ENCODE measurements at regions not wholly inside any gene's neighbourhood (a gene's known extent, or its start where the extent isn't known, plus 50 kb on each side); places are given as distances from the start of the nearest gene placed in this dataset.

GRCh38 chr5:61966296-61966955, 339.6 kb upstream of the KIF2A start:
- ATAC-seq (no peak), DNase-seq (no peak)
- Mint-ChIP-seq H3K4me3 (no peak overlapping the region), H3K27me3 (no peaks in the 10 kb centered on the region), H3K36me3 (ENCODE audit: low read depth) (no peaks in the 10 kb centered on the region), H3K27ac (no peak overlapping the region), H3K4me1 (no peaks in the 10 kb centered on the region), H3K9me3 (no peaks in the 10 kb centered on the region)

GRCh38 chr5:61966997-61967396, 339.0 kb upstream of the KIF2A start:
- Mint-ChIP-seq H3K4me3 (no peak overlapping the region), H3K4me1 (no peaks in the 10 kb centered on the region), H3K9me3 (no peaks in the 10 kb centered on the region), H3K36me3 (ENCODE audit: low read depth) (no peaks in the 10 kb centered on the region), H3K27me3 (no peaks in the 10 kb centered on the region), H3K27ac (no peak overlapping the region)
- DNase-seq: no peak
- ATAC-seq: no peak

- DNase-seq: no peak
- no peaks in the 10 kb centered on the region for H3K36me3 Mint-ChIP-seq (ENCODE audit: low read depth)
- ATAC-seq: no peak
- H3K9me3 Mint-ChIP-seq: no peaks in the 10 kb centered on the region
- no peak overlapping the region for H3K27ac Mint-ChIP-seq
- no peaks in the 10 kb centered on the region for H3K27me3 Mint-ChIP-seq
- H3K4me1 Mint-ChIP-seq: no peaks in the 10 kb centered on the region
- no peak overlapping the region for H3K4me3 Mint-ChIP-seq
These were observed 338.3 kb upstream of the KIF2A start for GRCh38 chr5:61967681-61968080.

GRCh38 chr5:61969347-61969746, 336.7 kb upstream of the KIF2A start:
- Mint-ChIP-seq H3K9me3 (no peaks in the 10 kb centered on the region), H3K4me1 (no peaks in the 10 kb centered on the region), H3K4me3 (no peak overlapping the region), H3K27ac (no peak overlapping the region), H3K27me3 (no peaks in the 10 kb centered on the region), H3K36me3 (ENCODE audit: low read depth) (no peaks in the 10 kb centered on the region)
- no peak for DNase-seq
- no peak for ATAC-seq

GRCh38 chr5:61969755-61970154, 336.3 kb upstream of the KIF2A start:
- H3K36me3 Mint-ChIP-seq (ENCODE audit: low read depth): no peaks in the 10 kb centered on the region
- no peaks in the 10 kb centered on the region for H3K27me3 Mint-ChIP-seq
- DNase-seq (no peak), ATAC-seq (no peak)
- H3K27ac Mint-ChIP-seq: no peak overlapping the region
- H3K4me1 Mint-ChIP-seq: no peaks in the 10 kb centered on the region
- no peak overlapping the region for H3K4me3 Mint-ChIP-seq
- no peaks in the 10 kb centered on the region for H3K9me3 Mint-ChIP-seq

GRCh38 chr5:61970218-61970617, 335.8 kb upstream of the KIF2A start:
- H3K9me3 Mint-ChIP-seq: no peaks in the 10 kb centered on the region
- no peaks in the 10 kb centered on the region for H3K4me1 Mint-ChIP-seq
- ATAC-seq (no peak), DNase-seq (no peak)
- no peaks in the 10 kb centered on the region for H3K36me3 Mint-ChIP-seq (ENCODE audit: low read depth)
- no peak overlapping the region for H3K4me3 Mint-ChIP-seq
- H3K27ac Mint-ChIP-seq: no peak overlapping the region
- no peaks in the 10 kb centered on the region for H3K27me3 Mint-ChIP-seq

GRCh38 chr5:61974680-61975079, 331.3 kb upstream of the KIF2A start:
- Mint-ChIP-seq H3K27me3 (no peaks in the 10 kb centered on the region), H3K27ac (no peak overlapping the region), H3K4me1 (no peaks in the 10 kb centered on the region), H3K36me3 (ENCODE audit: low read depth) (no peaks in the 10 kb centered on the region), H3K9me3 (no peaks in the 10 kb centered on the region), H3K4me3 (no peak overlapping the region)
- no peak for DNase-seq
- ATAC-seq: peak; percentile 69

- no peaks in the 10 kb centered on the region for H3K27me3 Mint-ChIP-seq
- H3K27ac Mint-ChIP-seq: no peak overlapping the region
- ATAC-seq (no peak), DNase-seq (no peak)
- no peaks in the 10 kb centered on the region for H3K36me3 Mint-ChIP-seq (ENCODE audit: low read depth)
- H3K4me1 Mint-ChIP-seq: no peaks in the 10 kb centered on the region
- H3K4me3 Mint-ChIP-seq: no peak overlapping the region
- peaks cover 4% of the 10 kb centered on the region for H3K9me3 Mint-ChIP-seq
These were observed 324.1 kb upstream of the KIF2A start for GRCh38 chr5:61981886-61982285.

- peaks cover 6% of the 10 kb centered on the region for H3K9me3 Mint-ChIP-seq
These were observed 314.6 kb upstream of the KIF2A start for GRCh38 chr5:61991430-61991829.

GRCh38 chr5:61991866-61992265, 314.1 kb upstream of the KIF2A start:
- ATAC-seq (no peak), DNase-seq (no peak)
- H3K36me3 Mint-ChIP-seq (ENCODE audit: low read depth): no peaks in the 10 kb centered on the region
- H3K9me3 Mint-ChIP-seq: peaks cover 6% of the 10 kb centered on the region
- H3K27me3 Mint-ChIP-seq: no peaks in the 10 kb centered on the region
- no peaks in the 10 kb centered on the region for H3K4me1 Mint-ChIP-seq
- no peak overlapping the region for H3K27ac Mint-ChIP-seq
- no peak overlapping the region for H3K4me3 Mint-ChIP-seq

More at GRCh38 chr5:61991430-61991829, 314.6 kb upstream of the KIF2A start:
- DNase-seq (no peak), ATAC-seq (no peak)
- H3K36me3 Mint-ChIP-seq (ENCODE audit: low read depth): no peaks in the 10 kb centered on the region
- H3K27me3 Mint-ChIP-seq: no peaks in the 10 kb centered on the region
- no peak overlapping the region for H3K27ac Mint-ChIP-seq
- H3K4me3 Mint-ChIP-seq: no peak overlapping the region
- no peaks in the 10 kb centered on the region for H3K4me1 Mint-ChIP-seq

- no peaks in the 10 kb centered on the region for H3K36me3 Mint-ChIP-seq (ENCODE audit: low read depth)
- H3K9me3 Mint-ChIP-seq: no peaks in the 10 kb centered on the region
- no peaks in the 10 kb centered on the region for H3K27me3 Mint-ChIP-seq
- H3K4me1 Mint-ChIP-seq: no peaks in the 10 kb centered on the region
- ATAC-seq: no peak
- no peak overlapping the region for H3K4me3 Mint-ChIP-seq
- no peak for DNase-seq
- no peak overlapping the region for H3K27ac Mint-ChIP-seq
These were observed 312.6 kb upstream of the KIF2A start for GRCh38 chr5:61993295-61993927.

GRCh38 chr5:61994171-61994570, 311.8 kb upstream of the KIF2A start:
- no peak overlapping the region for H3K4me3 Mint-ChIP-seq
- no peaks in the 10 kb centered on the region for H3K36me3 Mint-ChIP-seq (ENCODE audit: low read depth)
- no peak overlapping the region for H3K27ac Mint-ChIP-seq
- ATAC-seq (no peak), DNase-seq (no peak)
- no peaks in the 10 kb centered on the region for H3K4me1 Mint-ChIP-seq
- H3K27me3 Mint-ChIP-seq: no peaks in the 10 kb centered on the region
- no peaks in the 10 kb centered on the region for H3K9me3 Mint-ChIP-seq

GRCh38 chr5:61995486-61995885, 310.5 kb upstream of the KIF2A start:
- Mint-ChIP-seq H3K36me3 (ENCODE audit: low read depth) (no peaks in the 10 kb centered on the region), H3K4me3 (no peak overlapping the region), H3K27me3 (no peaks in the 10 kb centered on the region), H3K4me1 (no peaks in the 10 kb centered on the region), H3K9me3 (no peaks in the 10 kb centered on the region), H3K27ac (no peak overlapping the region)
- DNase-seq: no peak
- ATAC-seq: no peak

- Mint-ChIP-seq H3K36me3 (ENCODE audit: low read depth) (no peaks in the 10 kb centered on the region), H3K4me1 (no peaks in the 10 kb centered on the region), H3K27ac (no peak overlapping the region), H3K27me3 (no peaks in the 10 kb centered on the region), H3K4me3 (no peak overlapping the region), H3K9me3 (no peaks in the 10 kb centered on the region)
- ATAC-seq: no peak
- no peak for DNase-seq
These were observed 306.6 kb upstream of the KIF2A start for GRCh38 chr5:61999371-61999770.

GRCh38 chr5:62000646-62001045, 305.4 kb upstream of the KIF2A start:
- ATAC-seq (no peak), DNase-seq (no peak)
- no peak overlapping the region for H3K27ac Mint-ChIP-seq
- H3K4me3 Mint-ChIP-seq: no peak overlapping the region
- no peaks in the 10 kb centered on the region for H3K4me1 Mint-ChIP-seq
- H3K9me3 Mint-ChIP-seq: no peaks in the 10 kb centered on the region
- H3K27me3 Mint-ChIP-seq: no peaks in the 10 kb centered on the region
- no peaks in the 10 kb centered on the region for H3K36me3 Mint-ChIP-seq (ENCODE audit: low read depth)

- Mint-ChIP-seq H3K36me3 (ENCODE audit: low read depth) (no peaks in the 10 kb centered on the region), H3K4me3 (no peak overlapping the region), H3K27me3 (no peaks in the 10 kb centered on the region), H3K9me3 (no peaks in the 10 kb centered on the region), H3K27ac (no peak overlapping the region), H3K4me1 (no peaks in the 10 kb centered on the region)
- DNase-seq (no peak), ATAC-seq (no peak)
These were observed 304.4 kb upstream of the KIF2A start for GRCh38 chr5:62001640-62002039.
